ENCODE measurements at regions not wholly inside any gene's neighbourhood (a gene's known extent, or its start where the extent isn't known, plus 50 kb on each side); places are given as distances from the start of the nearest gene placed in this dataset.

- intact Hi-C loops (cut with DNase I), result no loop called here
- Histone ChIP-seq H3K27ac (no peak overlapping the region), H3K4me3 (no peak overlapping the region), H3K27me3 (ENCODE audit: insufficient read depth in 3 of 3, low read length in 2 of 3) (no peaks in the 10 kb centered on the region), H3K9me3 (peaks cover 7% of the 10 kb centered on the region), H3K4me1 (no peaks in the 10 kb centered on the region), H3K36me3 (ENCODE audit: insufficient read depth in 1 of 2, low read depth in 1 of 2) (no peaks in the 10 kb centered on the region)
- WGBS, 3 donors, result 23 to 38% (median 33%) methylated on average over 2 of the region's 2 CpGs
- ATAC-seq (no peak), DNase-seq (no peak)
- TF ChIP-seq, protein P1, sequence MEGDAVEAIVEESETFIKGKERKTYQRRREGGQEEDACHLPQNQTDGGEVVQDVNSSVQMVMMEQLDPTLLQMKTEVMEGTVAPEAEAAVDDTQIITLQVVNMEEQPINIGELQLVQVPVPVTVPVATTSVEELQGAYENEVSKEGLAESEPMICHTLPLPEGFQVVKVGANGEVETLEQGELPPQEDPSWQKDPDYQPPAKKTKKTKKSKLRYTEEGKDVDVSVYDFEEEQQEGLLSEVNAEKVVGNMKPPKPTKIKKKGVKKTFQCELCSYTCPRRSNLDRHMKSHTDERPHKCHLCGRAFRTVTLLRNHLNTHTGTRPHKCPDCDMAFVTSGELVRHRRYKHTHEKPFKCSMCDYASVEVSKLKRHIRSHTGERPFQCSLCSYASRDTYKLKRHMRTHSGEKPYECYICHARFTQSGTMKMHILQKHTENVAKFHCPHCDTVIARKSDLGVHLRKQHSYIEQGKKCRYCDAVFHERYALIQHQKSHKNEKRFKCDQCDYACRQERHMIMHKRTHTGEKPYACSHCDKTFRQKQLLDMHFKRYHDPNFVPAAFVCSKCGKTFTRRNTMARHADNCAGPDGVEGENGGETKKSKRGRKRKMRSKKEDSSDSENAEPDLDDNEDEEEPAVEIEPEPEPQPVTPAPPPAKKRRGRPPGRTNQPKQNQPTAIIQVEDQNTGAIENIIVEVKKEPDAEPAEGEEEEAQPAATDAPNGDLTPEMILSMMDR (IDR thresholded peaks at IDR 0.05), result no peak
Observed at GRCh38 chr4:133372699-133373098, 223.6 kb downstream of the PCDH10 start.

DNA sequence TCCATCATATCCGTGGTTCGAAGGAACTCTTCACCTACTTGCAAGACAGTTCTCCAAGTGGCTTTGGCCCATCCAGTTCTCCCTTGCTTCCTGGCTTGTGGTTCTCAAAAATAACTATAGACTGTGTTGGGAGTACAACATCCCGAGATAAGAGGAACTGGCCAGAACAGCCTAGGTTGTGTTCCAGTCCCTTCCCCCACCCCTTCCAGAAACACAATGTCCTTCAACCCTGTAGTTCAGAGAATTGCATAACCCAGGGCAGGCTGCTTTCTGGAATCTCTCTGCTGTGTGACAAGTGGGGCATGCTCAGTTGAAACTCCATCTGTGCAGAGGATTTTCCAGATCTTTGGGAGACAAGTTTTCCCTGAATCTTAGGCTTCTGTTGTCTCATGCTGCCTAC, 206.5 kb downstream of the PCDH10 start:
- H3K27me3 ChIP-seq (ENCODE audit: insufficient read depth in 3 of 3, low read length in 2 of 3), result no peaks in the 10 kb centered on the region
- WGBS, 3 donors, result 85 to 88% (median 87%) methylated on average over 3 of the region's 3 CpGs
- DNase-seq, result no peak

GRCh38 chr4:133347409-133347808, 198.3 kb downstream of the PCDH10 start:
- TF ChIP-seq, protein P1 (IDR thresholded peaks at IDR 0.05), result no peak

More for the DNA sequence above, 206.5 kb downstream of the PCDH10 start:
- intact Hi-C loops (cut with DNase I), result no loop called here
- Histone ChIP-seq H3K4me1 (no peaks in the 10 kb centered on the region), H3K36me3 (ENCODE audit: insufficient read depth in 1 of 2, low read depth in 1 of 2) (no peaks in the 10 kb centered on the region), H3K9me3 (no peaks in the 10 kb centered on the region), H3K27ac (no peak overlapping the region), H3K4me3 (no peak overlapping the region)
- TF ChIP-seq, protein P1 (IDR thresholded peaks at IDR 0.05), result no peak
- ATAC-seq, result no peak

DNA sequence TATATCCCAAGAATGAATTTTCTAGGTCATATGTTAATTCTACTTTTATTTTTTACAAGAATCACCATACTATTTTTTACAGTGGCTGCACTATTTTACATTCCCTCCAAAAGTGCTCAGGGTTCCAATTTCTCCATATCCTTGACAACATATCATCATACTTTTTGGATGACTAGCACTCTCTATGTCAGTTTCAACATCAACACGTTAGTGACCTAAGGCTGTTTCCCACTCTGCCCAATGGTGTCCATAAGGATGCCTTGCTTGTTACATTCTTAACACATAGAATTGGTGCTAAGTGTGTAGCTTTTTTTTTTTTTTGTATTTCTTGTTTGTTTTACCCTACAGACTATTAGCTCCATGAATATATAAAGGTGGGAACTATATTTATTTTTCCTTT, 175.4 kb downstream of the PCDH10 start:
- Histone ChIP-seq H3K27ac (no peak overlapping the region), H3K9me3 (no peaks in the 10 kb centered on the region), H3K4me3 (no peak overlapping the region), H3K36me3 (ENCODE audit: insufficient read depth in 1 of 2, low read depth in 1 of 2) (no peaks in the 10 kb centered on the region), H3K27me3 (ENCODE audit: insufficient read depth in 3 of 3, low read length in 2 of 3) (no peaks in the 10 kb centered on the region), H3K4me1 (no peaks in the 10 kb centered on the region)
- TF ChIP-seq, protein P1 (IDR thresholded peaks at IDR 0.05), result no peak
- ATAC-seq (no peak), DNase-seq (no peak)
- intact Hi-C loops (cut with DNase I), result no loop called here
- WGBS, 3 donors, result 64 to 85% (median 73%) methylated on average over 1 of the region's 1 CpG

More at GRCh38 chr4:133347409-133347808, 198.3 kb downstream of the PCDH10 start:
- Histone ChIP-seq H3K36me3 (ENCODE audit: insufficient read depth in 1 of 2, low read depth in 1 of 2) (no peaks in the 10 kb centered on the region), H3K27me3 (ENCODE audit: insufficient read depth in 3 of 3, low read length in 2 of 3) (no peaks in the 10 kb centered on the region), H3K9me3 (peaks cover 10% of the 10 kb centered on the region), H3K4me1 (no peaks in the 10 kb centered on the region), H3K4me3 (no peak overlapping the region), H3K27ac (no peak overlapping the region)
- intact Hi-C loops (cut with DNase I), result no loop called here
- no peak for ATAC-seq
- WGBS, 3 donors, result 40 to 62% (median 48%) methylated on average over 1 of the region's 1 CpG
- no peak for DNase-seq

GRCh38 chr4:133323670-133324069, 174.6 kb downstream of the PCDH10 start:
- H3K4me3 ChIP-seq, result no peak overlapping the region
- WGBS, 3 donors, result 77 to 82% (median 79%) methylated on average over 3 of the region's 3 CpGs
- ATAC-seq (no peak), DNase-seq (no peak)
- intact Hi-C loops (cut with DNase I), result no loop called here
- H3K4me1 ChIP-seq, result no peaks in the 10 kb centered on the region
- TF ChIP-seq, protein P1 (IDR thresholded peaks at IDR 0.05), result no peak
- H3K27me3 ChIP-seq (ENCODE audit: insufficient read depth in 3 of 3, low read length in 2 of 3), result no peaks in the 10 kb centered on the region
- no peak overlapping the region for H3K27ac ChIP-seq
- no peaks in the 10 kb centered on the region for H3K9me3 ChIP-seq
- no peaks in the 10 kb centered on the region for H3K36me3 ChIP-seq (ENCODE audit: insufficient read depth in 1 of 2, low read depth in 1 of 2)
